Keratinocyte (primary cell): ENCODE measurements at regions not wholly inside any gene's neighbourhood (a gene's known extent, or its start where the extent isn't known, plus 50 kb on each side); places are given as distances from the start of the nearest gene placed in this dataset.

Experiments
- DNase-seq: peaks from one replicate; pipeline ENCODE4 v3.0.0-alpha.2; 2011; ENCODE audit warnings: low read depth, missing footprints, low spot score
- FAIRE-seq: peaks from 2 replicates; lab custom pipeline; 2011; peaks lifted over from hg19 to GRCh38; lab: Jason Lieb, UNC
- H2AFZ ChIP-seq: 2 replicates; pipeline ENCODE4 v1.6.0; 2012; ENCODE audit warnings: low read length, control low read depth, inconsistent platforms; ENCODE audit not compliant: control insufficient read depth
- H3K27ac ChIP-seq: 2 replicates; pipeline ENCODE4 v1.5.1; 2011; ENCODE audit warnings: low read length; ENCODE audit not compliant: control insufficient read depth, insufficient read depth
- H3K27me3 ChIP-seq: 3 replicates; pipeline ENCODE4 v1.6.0; 2011; ENCODE audit warnings: low read length; ENCODE audit not compliant: control insufficient read depth, insufficient read depth; ENCODE audit errors: extremely low read depth
- H3K36me3 ChIP-seq, 2 experiments: 2 replicates in 1 of 2; 3 replicates in 1 of 2; pipeline ENCODE4 v1.5.1; 2011; ENCODE audit warnings: low read length in 2 of 2, mild to moderate bottlenecking in 1 of 2; ENCODE audit not compliant: control insufficient read depth in 2 of 2, insufficient read depth in 2 of 2; ENCODE audit errors: extremely low read depth in 1 of 2
- H3K4me1 ChIP-seq: 3 replicates; pipeline ENCODE4 v1.5.1; 2011; ENCODE audit warnings: low read length; ENCODE audit not compliant: control insufficient read depth, insufficient read depth; ENCODE audit errors: extremely low read depth
- H3K4me2 ChIP-seq: 3 replicates; pipeline ENCODE4 v1.6.0; 2011; ENCODE audit warnings: low read depth, low read length; ENCODE audit not compliant: control insufficient read depth, insufficient read depth; ENCODE audit errors: extremely low read depth
- H3K4me3 ChIP-seq, 3 experiments: fragments of 200-600 bp in 1 of 3; sonication (generic) in 1 of 3; 2 replicates in 2 of 3; 3 replicates in 1 of 3; pipeline ENCODE4 v1.5.1; 2011 to 2016; ENCODE audit warnings: low read length in 3 of 3, mild to moderate bottlenecking in 3 of 3, control low read depth in 2 of 3, inconsistent platforms in 1 of 3, low read depth in 1 of 3, mixed read lengths in 1 of 3, mixed run types in 1 of 3, moderate library complexity in 1 of 3; ENCODE audit not compliant: control insufficient read depth in 2 of 3, insufficient read depth in 2 of 3; ENCODE audit errors: extremely low read depth in 1 of 3
- H3K79me2 ChIP-seq: 2 replicates; pipeline ENCODE4 v1.6.0; 2012; ENCODE audit warnings: low read length; ENCODE audit not compliant: control insufficient read depth, insufficient read depth
- H3K9ac ChIP-seq: 3 replicates; pipeline ENCODE4 v1.6.0; 2011; ENCODE audit warnings: low read length; ENCODE audit not compliant: control insufficient read depth, insufficient read depth; ENCODE audit errors: extremely low read depth
- H3K9me1 ChIP-seq: 3 replicates; pipeline ENCODE4 v1.6.0; 2011; ENCODE audit warnings: low read length; ENCODE audit not compliant: control insufficient read depth, insufficient read depth; ENCODE audit errors: extremely low read depth
- H3K9me3 ChIP-seq: 2 replicates; pipeline ENCODE4 v1.5.1; 2012; ENCODE audit warnings: low read depth, low read length; ENCODE audit not compliant: control insufficient read depth
- H4K20me1 ChIP-seq: 3 replicates; pipeline ENCODE4 v1.6.0; 2011; ENCODE audit warnings: low read length; ENCODE audit not compliant: control insufficient read depth, insufficient read depth; ENCODE audit errors: extremely low read depth
- CTCF ChIP-seq, 3 experiments: IDR thresholded peaks in 1 of 3; conservative IDR thresholded peaks in 1 of 3; optimal IDR thresholded peaks in 1 of 3; 2 replicates in 2 of 3; 3 replicates in 1 of 3; pipeline versions ENCODE3 to v1.5.1; 2011; ENCODE audit warnings: low read length in 3 of 3, mild to moderate bottlenecking in 3 of 3, moderate library complexity in 2 of 3, control low read depth in 1 of 3, inconsistent platforms in 1 of 3; ENCODE audit not compliant: insufficient read depth in 2 of 3; ENCODE audit errors: extremely low read depth in 1 of 3
- EZH2 ChIP-seq: IDR thresholded peaks from one replicate; pipeline ENCODE4 v1.6.1; 2012; ENCODE audit warnings: inconsistent platforms, mild to moderate bottlenecking, low read length, moderate library complexity
- dilution Hi-C: fragments of 300-500 bp; cut with MboI; formaldehyde crosslinking; loops from one replicate; pipeline ENCODE4 v1.7.0; 2020; ENCODE audit warnings: low sequenced_read_pairs; ENCODE audit not compliant: extremely low pct_ligation_motif_present

- H3K36me3 ChIP-seq, result no peaks in the 10 kb centered on the region
- H2AFZ ChIP-seq, result no peak overlapping the region
- no peak for TF ChIP-seq CTCF (optimal IDR thresholded peaks at IDR 0.05 in 1 of 3, IDR thresholded peaks at IDR 0.05 in 1 of 3, conservative IDR thresholded peaks at IDR 0.05 in 1 of 3; ENCODE audit: extremely low read depth in 1 of 3, insufficient read depth in 2 of 3, low read length in 3 of 3)
- TF ChIP-seq EZH2, result no peak
- H3K4me1 ChIP-seq, result no peaks in the 10 kb centered on the region
- H3K27ac ChIP-seq, result no peak overlapping the region
- H4K20me1 ChIP-seq, result no peaks in the 10 kb centered on the region
- H3K4me2 ChIP-seq, result no peak overlapping the region
- FAIRE-seq (no peak), DNase-seq (no peak)
- H3K79me2 ChIP-seq, result no peaks in the 10 kb centered on the region
- dilution Hi-C loops, result no loop called here
- no peak overlapping the region for H3K9ac ChIP-seq
- no peaks in the 10 kb centered on the region for H3K9me1 ChIP-seq
- H3K9me3 ChIP-seq, result no peaks in the 10 kb centered on the region
- no peaks in the 10 kb centered on the region for H3K27me3 ChIP-seq
- H3K4me3 ChIP-seq, result no peak overlapping the region
These were observed 465.7 kb downstream of the PLPP3 start for GRCh38 chr1:56113679-56114078.

GRCh38 chr1:56107275-56107638, 472.1 kb downstream of the PLPP3 start:
- no peak overlapping the region for H3K4me2 ChIP-seq
- H2AFZ ChIP-seq, result no peak overlapping the region
- DNase-seq (no peak), FAIRE-seq (no peak)
- no peaks in the 10 kb centered on the region for H3K27me3 ChIP-seq
- no peak overlapping the region for H3K4me3 ChIP-seq
- dilution Hi-C loops, result no loop called here
- H3K27ac ChIP-seq, result no peak overlapping the region
- no peaks in the 10 kb centered on the region for H3K36me3 ChIP-seq
- H3K79me2 ChIP-seq, result no peaks in the 10 kb centered on the region
- no peaks in the 10 kb centered on the region for H3K9me1 ChIP-seq
- no peaks in the 10 kb centered on the region for H3K9me3 ChIP-seq
- H4K20me1 ChIP-seq, result no peaks in the 10 kb centered on the region
- no peaks in the 10 kb centered on the region for H3K4me1 ChIP-seq
- no peak for TF ChIP-seq EZH2
- no peak for TF ChIP-seq CTCF (optimal IDR thresholded peaks at IDR 0.05 in 1 of 3, IDR thresholded peaks at IDR 0.05 in 1 of 3, conservative IDR thresholded peaks at IDR 0.05 in 1 of 3; ENCODE audit: extremely low read depth in 1 of 3, insufficient read depth in 2 of 3, low read length in 3 of 3)
- H3K9ac ChIP-seq, result no peak overlapping the region
